Panc1 (cell line): ENCODE measurements at regions not wholly inside any gene's neighbourhood (a gene's known extent, or its start where the extent isn't known, plus 50 kb on each side); places are given as distances from the start of the nearest gene placed in this dataset.

ENCODE experiments used
- ATAC-seq: fragments of 200-7000 bp; cut with Tn5 transposase; 2 replicates; pipeline ENCODE4 v1.9.1; 2020; ENCODE audit warnings: mild to moderate bottlenecking, moderate library complexity
- BruUV-seq: library from RNA; stranded (reverse); fragments of 400-500 nt; replicated peaks from 2 replicates; lab custom pipeline; 2021; lab: Mats Ljungman, UMichigan
- CTCF ChIA-PET: fragments of 300-600 bp; sonication (Branson Sonifier 250); formaldehyde crosslinking; loops from one replicate; lab custom pipeline; 2022; ENCODE audit warnings: antibody characterized with exemption; lab: Charles Lee
- POLR2A ChIA-PET: fragments of 300-600 bp; sonication (Branson Sonifier 250); formaldehyde crosslinking; loops from one replicate; lab custom pipeline; 2022; ENCODE audit warnings: antibody characterized with exemption; lab: Charles Lee
- DNase-seq: peaks from one replicate; pipeline ENCODE4 v3.0.0-alpha.2; 2010; ENCODE audit warnings: low read depth, low spot score
- H3K27ac ChIP-seq: 2 replicates; pipeline ENCODE4 v1.5.1; 2011; ENCODE audit warnings: mild to moderate bottlenecking, low read length, inconsistent platforms
- H3K27me3 ChIP-seq: fragments of 200-500 bp; sonication (Bioruptor generic); 2 replicates; pipeline ENCODE4 v1.6.0; 2014; ENCODE audit warnings: low read length, inconsistent platforms; ENCODE audit not compliant: control insufficient read depth, insufficient read depth
- H3K36me3 ChIP-seq: fragments of 200-500 bp; sonication (Bioruptor generic); 2 replicates; pipeline ENCODE4 v1.5.1; 2014; ENCODE audit warnings: inconsistent platforms, mild to moderate bottlenecking, low read length, moderate library complexity; ENCODE audit not compliant: control insufficient read depth, insufficient read depth
- H3K4me1 ChIP-seq: 2 replicates; pipeline ENCODE4 v1.5.1; 2011; ENCODE audit warnings: inconsistent platforms, mild to moderate bottlenecking, low read length, moderate library complexity; ENCODE audit not compliant: control insufficient read depth, insufficient read depth
- H3K4me3 ChIP-seq, 2 experiments: 2 replicates each; pipeline ENCODE4 v1.5.1; 2011 to 2012; ENCODE audit warnings: low read depth in 2 of 2, low read length in 2 of 2, mild to moderate bottlenecking in 2 of 2, inconsistent platforms in 1 of 2, moderate library complexity in 1 of 2
- H3K9me3 ChIP-seq: fragments of 200-500 bp; sonication (Bioruptor generic); 2 replicates; pipeline ENCODE4 v1.5.1; 2014; ENCODE audit warnings: low read depth, mild to moderate bottlenecking, inconsistent platforms, low read length, moderate library complexity; ENCODE audit not compliant: control insufficient read depth, insufficient read depth
- CTCF ChIP-seq: fragments of 450-650 bp; IDR thresholded peaks from 2 replicates; pipeline ENCODE4 v1.5.1; 2017; ENCODE audit warnings: mild to moderate bottlenecking
- POLR2AphosphoS5 ChIP-seq: IDR thresholded peaks from 2 replicates; pipeline ENCODE4 v1.6.1; 2012; ENCODE audit warnings: mild to moderate bottlenecking, low read depth, low read length, moderate library complexity
- REST ChIP-seq, 2 experiments: IDR thresholded peaks; 2 replicates each; pipeline ENCODE4 v1.6.1; 2011 to 2012; ENCODE audit warnings: low read depth in 2 of 2, control low read depth in 1 of 2, low read length in 1 of 2, mild to moderate bottlenecking in 1 of 2, moderate library complexity in 1 of 2; ENCODE audit not compliant: insufficient read depth in 1 of 2
- SIN3A ChIP-seq: IDR thresholded peaks from 2 replicates; pipeline ENCODE4 v1.6.1; 2012; ENCODE audit warnings: low read depth, mild to moderate bottlenecking, low read length, moderate library complexity, borderline replicate concordance; ENCODE audit not compliant: insufficient read depth
- TCF7L2 ChIP-seq: IDR thresholded peaks from 2 replicates; pipeline ENCODE4 v1.6.1; 2011; ENCODE audit warnings: mild to moderate bottlenecking, low read depth, low read length, inconsistent platforms
- in situ Hi-C: cut with HindIII; loops from 2 replicates; pipeline ENCODE4 v1.10.0; 2016; ENCODE audit warnings: low sequenced_read_pairs, low pct_unique_long_range_greater_than_20kb
- intact Hi-C: fragments of 100-400 bp; cut with micrococcal nuclease; formaldehyde crosslinking; loops from one replicate; pipeline ENCODE4 v1.10.0; 2022; ENCODE audit not compliant: unreplicated experiment

- H3K4me3 ChIP-seq: no peak overlapping the region
- no peak for DNase-seq
- ChIA-PET POLR2A (no interaction called here), CTCF (no interaction called here)
- no peaks in the 10 kb centered on the region for H3K9me3 ChIP-seq
- in situ Hi-C loops: no loop called here
- no peak for TF ChIP-seq POLR2AphosphoS5
- no peak for TF ChIP-seq TCF7L2
- TF ChIP-seq SIN3A: no peak
- TF ChIP-seq REST (IDR thresholded peaks at IDR 0.05; ENCODE audit: insufficient read depth in 1 of 2, low read depth in 2 of 2, low read length in 1 of 2): no peak
- no peak for TF ChIP-seq CTCF
- no peaks in the 10 kb centered on the region for H3K27me3 ChIP-seq
- BruUV-seq: no TSS peak
- no peaks in the 10 kb centered on the region for H3K36me3 ChIP-seq
- ATAC-seq: no peak
- no peak overlapping the region for H3K27ac ChIP-seq
- no peaks in the 10 kb centered on the region for H3K4me1 ChIP-seq
- intact Hi-C loops: no loop called here
These were observed 252.1 kb upstream of the GRM7 start for GRCh38 chr3:6608843-6609242.

GRCh38 chr3:6612034-6612616 is 248.8 kb upstream of the GRM7 start:
- Histone ChIP-seq H3K27me3 (no peaks in the 10 kb centered on the region), H3K27ac (no peak overlapping the region), H3K4me1 (no peaks in the 10 kb centered on the region), H3K4me3 (no peak overlapping the region), H3K9me3 (no peaks in the 10 kb centered on the region), H3K36me3 (no peaks in the 10 kb centered on the region)
- no peak for ATAC-seq
- in situ Hi-C loops: no loop called here
- BruUV-seq: no TSS peak
- CTCF ChIA-PET: no interaction called here
- DNase-seq: no peak
- no peak for TF ChIP-seq CTCF
- TF ChIP-seq POLR2AphosphoS5: no peak
- TF ChIP-seq SIN3A: no peak
- no peak for TF ChIP-seq REST (IDR thresholded peaks at IDR 0.05; ENCODE audit: insufficient read depth in 1 of 2, low read depth in 2 of 2, low read length in 1 of 2)
- no peak for TF ChIP-seq TCF7L2
- intact Hi-C loops: no loop called here
- POLR2A ChIA-PET: no interaction called here
